GM19328 (cell line): ENCODE measurements at regions not wholly inside any gene's neighbourhood (a gene's known extent, or its start where the extent isn't known, plus 50 kb on each side); places are given as distances from the start of the nearest gene placed in this dataset.
"Not testable (repeated sequence)": the region's sequence is repeated elsewhere in the genome, so short reads cannot be mapped to it uniquely, and the experiment has no call there.

Source experiments
- ATAC-seq: cut with Tn5 transposase; IDR thresholded peaks from one replicate; pipeline ENCODE4 v1.9.1; 2021; ENCODE audit warnings: mild to moderate bottlenecking, moderate library complexity; ENCODE audit not compliant: unreplicated experiment

DNA sequence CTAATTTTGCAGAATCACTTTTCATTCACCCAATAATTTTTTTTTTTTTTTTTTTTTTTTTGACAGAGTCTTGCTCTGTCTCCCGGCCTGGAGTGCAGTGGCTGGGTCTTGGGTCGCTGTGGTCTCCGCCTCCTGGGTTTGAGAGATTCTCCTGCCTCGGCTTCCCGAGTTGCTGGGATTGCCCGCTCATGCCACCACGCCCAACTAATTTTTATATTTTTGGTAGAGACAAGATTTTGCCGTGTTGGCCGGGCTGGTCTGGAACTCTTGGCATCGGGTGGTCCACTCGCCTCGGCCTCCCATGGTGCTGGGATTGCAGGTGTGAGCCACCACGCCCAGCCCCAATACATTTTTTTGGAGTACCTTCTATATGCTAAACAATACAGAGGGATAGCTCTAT, 1120.0 kb upstream of the ATXN8OS start:
- no peak for ATAC-seq

DNA sequence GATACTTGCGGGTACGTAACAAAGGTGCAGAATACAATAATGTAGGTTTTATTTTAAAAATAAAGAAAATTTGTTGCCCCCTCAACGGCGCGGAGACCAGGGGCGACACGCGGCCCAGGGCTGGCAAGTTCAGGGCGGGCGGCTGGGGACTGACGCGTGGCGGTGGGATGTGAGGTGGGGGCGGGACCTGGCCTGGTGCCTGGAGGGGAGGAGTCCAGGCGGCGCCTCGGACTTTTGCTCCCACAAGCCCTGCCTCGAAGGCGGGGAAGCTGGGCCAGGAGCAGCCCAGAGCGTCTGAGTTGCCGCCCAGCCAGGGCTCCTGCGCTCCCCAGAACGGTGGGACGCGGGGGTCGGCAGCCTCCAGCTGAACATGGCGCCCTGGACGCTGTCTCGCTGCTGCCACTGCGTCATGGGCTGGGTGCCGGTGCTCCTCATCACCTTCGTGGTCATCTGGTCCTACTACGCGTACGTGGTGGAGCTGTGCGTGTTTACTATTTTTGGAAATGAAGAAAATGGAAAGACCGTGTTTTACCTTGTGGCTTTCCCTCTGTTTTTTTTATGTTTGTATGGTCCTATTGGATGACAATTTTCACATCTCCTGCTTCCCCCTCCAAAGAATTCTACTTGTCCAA, 1122.8 kb upstream of the ATXN8OS start:
- ATAC-seq, result no peak

DNA sequence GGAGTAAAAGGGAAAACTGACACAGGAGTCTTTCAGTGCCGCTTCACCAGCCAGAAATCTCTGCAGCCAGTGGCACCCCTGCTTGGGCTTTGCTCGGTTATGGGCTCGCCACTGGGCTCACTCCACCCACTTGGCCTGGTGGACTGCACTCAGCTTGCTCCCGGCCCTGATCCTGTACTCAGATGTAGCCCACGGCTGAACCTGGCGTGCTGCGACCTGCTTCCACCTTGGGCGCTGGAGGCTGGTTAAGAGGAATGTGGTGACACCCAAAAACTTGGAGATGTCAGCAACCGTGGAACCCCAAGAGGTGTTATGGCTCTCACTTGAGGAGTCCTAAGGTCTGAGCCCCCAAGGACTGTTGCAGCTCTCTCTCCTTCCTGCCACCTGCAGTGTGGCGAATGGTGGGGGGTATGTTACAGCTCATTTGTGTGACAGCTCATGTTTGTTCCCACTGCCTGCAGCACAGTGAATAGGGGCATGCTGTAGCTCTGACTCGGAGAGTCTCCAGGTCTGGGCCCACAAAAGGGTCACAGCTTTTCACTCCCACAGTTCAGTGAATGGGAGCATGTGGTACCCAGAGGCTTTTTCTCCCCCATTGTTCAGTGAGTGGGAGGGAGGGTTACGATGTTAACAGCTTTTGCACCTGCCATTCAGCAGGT, 1124.5 kb upstream of the ATXN8OS start:
- no peak for ATAC-seq

DNA sequence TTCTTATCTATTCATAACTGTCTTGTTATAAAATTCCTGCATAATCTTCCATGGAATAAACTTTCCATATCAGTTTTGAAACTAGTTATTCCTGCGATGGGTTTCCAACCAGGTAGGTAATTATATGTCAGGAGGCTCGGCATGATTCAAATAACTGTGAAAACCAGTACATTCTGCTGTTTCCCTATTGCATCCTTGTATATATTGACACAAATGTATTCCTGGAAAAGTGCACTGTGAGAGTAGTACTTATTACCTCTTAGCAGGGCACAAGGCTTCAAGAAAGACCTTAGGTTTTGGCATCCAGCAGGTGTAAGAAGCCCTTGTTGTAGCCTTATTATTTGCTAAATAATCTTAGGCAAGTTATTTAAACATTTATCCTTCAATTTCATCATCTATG, 1131.3 kb upstream of the ATXN8OS start:
- no peak for ATAC-seq

DNA sequence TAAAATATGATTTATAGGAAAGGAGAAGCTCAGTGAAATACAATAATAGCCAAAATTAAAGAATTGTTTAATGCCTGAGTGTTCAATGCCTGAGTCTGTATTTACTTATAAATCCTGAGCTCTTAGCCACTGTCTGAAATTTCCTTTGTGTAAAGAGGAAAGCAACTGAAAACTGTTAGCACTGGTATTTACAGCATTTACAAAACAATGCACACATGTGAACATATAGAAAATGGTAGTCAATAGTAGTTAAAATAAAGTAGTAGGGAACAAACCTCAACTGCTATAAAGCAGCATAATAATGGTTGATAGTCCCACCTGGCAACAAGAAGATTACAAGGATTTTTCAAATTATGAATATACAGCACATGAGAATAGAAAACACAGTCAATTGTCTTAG, 1137.1 kb upstream of the ATXN8OS start:
- no peak for ATAC-seq

DNA sequence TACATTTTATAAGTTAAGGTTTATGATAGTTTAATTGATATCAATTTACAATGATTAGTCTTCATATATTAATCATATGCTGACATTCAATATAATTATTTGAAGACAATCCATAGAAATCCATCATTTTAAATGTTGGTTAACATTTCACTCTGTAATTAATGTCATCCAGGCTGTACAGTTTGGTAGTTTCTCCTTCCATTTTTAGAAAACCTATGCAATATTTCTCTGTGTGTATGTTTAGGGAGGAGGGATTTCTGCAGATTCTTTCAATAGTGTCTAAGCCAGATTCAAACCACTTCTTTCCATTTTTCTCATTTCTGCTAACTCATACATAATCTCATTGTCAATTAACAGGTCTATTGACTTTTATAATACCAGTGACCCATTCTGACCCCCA, 1159.0 kb upstream of the ATXN8OS start:
- ATAC-seq, result no peak

DNA sequence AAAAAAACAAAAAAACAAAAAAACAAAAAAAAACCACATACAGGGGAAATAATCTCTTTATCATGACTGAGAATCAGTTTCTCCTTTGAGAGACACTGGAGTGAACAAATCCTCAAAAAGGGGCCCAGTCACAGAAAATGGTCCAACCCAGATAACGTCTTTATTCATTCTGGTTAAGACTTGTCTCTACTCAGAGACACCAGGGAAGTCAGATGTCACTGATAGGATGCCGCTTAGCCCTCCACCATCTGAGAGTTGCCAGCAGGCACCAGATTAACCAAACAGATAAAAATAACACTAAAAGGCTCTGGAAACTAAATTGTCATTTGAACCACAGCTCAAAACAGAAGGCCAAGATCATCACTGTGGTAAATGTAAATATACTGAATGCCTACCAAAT, 1163.4 kb upstream of the ATXN8OS start:
- ATAC-seq, result no peak

DNA sequence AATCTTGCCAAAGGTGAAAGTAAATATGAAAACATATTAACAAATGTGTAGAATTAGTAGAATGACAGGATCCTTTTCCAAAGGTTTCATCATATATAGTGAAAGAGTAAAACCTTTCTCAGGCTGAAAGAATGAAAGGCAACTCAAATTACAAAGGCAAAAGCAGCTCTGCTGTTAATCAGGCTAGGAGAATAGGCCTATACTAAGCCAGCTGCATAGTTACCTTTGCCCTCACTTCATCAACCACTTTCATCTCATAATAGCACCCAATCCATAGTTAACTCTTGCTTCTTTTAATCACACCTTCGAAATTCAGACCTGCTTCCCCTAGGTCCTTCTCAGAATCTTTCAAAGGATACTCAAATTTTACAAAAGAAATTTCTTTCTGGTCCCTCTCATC, 1167.6 kb upstream of the ATXN8OS start:
- no peak for ATAC-seq

DNA sequence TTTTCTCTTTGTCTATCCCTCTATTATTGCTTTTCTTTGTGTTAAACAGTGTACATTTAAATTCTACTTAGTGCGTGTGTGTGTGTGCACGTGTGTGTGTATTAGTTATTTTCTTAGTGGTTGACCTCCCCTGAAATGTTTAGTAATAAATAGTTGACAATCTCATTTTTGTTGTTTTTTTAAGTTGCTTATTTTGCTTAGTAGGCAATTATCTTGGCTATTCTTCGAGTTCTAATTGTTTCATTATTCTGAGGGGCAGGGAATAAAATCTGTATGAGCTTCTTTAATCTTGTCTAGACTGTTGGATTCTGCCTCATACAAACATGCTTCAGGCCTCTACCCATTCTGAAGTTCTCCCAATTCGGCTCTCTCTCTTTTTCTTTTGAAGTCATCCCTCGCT, 1169.0 kb upstream of the ATXN8OS start:
- no peak for ATAC-seq

DNA sequence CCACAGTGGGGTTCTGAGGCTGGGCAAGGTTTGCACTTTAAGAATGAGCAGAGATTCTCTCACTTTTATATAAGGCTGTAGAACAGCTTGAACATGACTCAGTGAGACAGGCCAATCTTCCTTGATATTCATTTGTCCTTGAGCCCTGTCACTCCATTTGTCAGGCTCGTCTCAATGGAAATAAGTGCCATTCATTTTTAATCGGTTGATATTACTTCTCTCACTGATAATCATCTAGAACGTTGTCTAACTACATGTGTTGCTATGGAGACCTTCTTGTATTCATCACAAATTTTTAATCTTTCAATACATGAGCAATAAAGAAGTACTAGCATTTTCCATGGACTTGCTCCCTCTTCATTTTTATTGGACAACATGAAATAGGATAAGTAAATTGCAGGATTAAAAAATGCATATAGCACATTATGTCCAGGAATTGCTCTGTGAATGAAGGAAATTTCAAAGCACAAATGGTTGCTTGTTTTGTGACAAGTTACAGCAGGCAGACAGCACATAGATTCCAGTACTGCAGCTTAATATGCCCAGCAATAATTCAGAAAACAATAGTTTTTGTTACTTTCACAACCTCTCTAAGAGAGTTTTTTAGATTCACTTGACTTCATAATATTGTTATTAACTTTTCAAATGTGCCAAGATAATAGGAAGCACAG, 1178.4 kb upstream of the ATXN8OS start:
- no peak for ATAC-seq

DNA sequence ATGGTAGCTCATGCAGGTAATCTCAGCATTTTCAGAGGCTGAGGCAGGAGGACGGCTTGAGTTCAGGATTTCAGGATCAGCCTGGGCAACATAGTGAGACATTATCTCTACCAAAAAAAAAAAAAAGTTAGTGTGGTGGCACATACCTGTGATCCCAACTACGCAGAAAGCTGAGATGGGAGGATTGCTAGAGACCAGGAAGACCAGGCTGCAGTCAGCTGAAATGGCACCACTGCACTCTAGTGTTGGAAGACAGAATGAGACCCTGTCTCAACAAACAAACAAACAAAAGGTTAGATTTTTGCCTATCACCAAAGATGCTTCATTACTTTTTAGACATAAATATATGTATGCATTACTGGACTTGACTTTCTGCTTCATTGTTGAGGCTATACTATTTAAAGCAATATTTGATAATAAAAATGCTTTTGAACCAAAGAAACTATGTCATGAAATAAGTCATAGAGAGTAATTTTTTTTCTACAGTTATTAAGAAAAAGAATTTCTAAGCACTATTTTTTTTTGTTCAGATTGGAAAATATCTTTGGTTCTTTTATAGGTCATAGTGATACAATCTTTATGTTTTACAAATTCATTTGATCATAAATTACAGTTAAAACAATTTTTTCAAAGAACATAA, 1180.1 kb upstream of the ATXN8OS start:
- no peak for ATAC-seq

DNA sequence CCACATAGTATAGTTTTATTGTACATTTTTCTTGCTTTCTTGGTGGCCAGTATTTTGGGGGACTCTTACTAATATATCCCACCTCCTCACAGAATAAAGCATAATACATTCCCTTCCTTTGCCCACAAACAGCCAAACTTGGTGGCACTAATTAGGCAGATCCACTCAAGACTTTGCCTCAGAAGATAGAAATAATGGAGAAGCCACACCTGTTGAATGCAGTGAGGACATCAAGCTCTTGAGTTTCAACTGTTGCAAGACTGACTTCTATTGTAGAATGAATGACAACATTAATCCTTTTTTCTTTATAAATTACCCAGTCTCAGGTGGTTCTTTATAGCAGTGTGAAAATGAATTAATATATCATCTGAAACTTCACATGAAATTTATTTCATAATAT, 1183.6 kb upstream of the ATXN8OS start:
- ATAC-seq, result no peak

DNA sequence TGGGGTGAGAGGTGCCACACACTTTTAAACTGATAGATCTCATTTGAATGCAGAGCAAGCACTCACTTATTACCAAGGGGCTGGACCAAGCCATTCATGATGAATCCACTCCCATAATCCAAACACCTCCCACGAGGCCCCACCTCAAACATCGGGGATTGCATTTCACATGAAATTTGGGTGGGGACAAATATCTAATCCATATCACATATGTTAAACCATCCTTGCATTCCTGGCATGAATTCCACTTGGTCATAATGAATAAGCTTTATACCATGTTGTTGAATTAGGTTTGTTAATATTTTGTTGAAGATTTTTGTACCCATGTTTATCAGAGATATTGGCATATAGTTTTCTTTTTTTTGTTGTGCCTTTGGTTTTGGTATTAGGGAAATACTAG, 1198.7 kb upstream of the ATXN8OS start:
- no peak for ATAC-seq

DNA sequence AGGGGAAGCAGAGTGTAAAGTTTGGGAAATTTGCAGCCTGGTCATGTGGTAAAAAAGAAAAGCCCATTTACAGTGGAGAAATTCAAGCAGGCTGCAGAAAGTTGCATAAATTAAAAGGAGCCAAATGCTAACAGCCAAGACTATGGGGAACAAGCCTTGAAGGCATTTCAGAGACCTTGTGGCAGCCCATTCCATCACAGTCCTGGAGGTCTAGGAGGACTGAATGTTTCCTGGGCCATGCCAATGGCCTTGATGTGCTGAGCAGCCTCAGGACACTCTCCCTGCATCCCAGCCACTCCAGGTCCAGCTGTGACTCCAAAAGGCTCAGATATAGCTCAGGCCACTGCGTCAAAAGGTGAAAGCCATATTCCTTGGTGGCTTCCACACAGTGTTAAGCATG, 1202.4 kb upstream of the ATXN8OS start:
- no peak for ATAC-seq

DNA sequence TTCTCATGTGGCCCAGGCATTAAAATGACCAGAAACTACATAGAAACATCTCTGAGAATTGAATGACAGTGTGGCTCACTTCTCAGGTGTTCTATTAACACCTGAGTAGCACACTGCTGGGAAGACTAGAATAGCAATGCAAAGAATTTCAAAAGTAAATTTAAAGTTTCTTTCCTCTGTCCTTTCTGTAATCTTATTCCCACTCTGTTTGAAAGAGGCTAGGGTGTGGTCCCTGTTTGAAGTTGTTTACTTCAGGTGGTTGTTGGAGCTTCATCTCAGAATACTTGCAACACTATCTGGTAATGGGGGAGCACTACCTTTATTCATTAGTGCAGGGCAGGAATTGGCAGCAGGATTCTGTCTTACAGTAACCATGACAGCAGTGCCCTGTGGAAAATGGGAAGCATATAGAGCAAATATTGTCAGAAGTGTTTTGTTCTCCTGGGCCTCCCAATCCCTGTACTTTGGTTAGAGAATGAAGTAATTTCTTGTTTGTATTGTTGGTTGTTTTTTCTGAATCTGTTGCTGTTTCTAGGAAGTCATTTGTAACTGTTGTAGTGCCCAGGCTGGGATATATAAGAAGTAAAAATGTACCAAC, 1210.2 kb upstream of the ATXN8OS start:
- no peak for ATAC-seq

DNA sequence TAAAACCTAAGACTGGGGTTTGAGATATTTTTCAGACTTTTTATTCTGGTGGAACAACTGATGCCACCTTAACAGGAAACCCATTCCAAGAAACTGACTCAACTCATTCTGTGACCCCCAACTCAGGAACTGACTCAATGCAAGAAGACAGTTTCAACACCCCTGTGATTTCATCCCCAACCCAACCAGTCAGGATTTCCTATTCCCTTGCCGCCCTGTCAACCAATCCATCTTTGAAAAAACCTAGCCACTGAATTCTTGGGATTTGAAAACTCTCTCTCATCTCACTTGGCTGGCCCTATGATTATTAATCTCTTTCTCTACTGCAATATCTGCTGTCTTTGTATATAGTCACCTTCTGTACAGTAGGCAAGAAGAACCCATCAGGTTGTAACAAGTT, 1211.9 kb upstream of the ATXN8OS start:
- no peak for ATAC-seq

DNA sequence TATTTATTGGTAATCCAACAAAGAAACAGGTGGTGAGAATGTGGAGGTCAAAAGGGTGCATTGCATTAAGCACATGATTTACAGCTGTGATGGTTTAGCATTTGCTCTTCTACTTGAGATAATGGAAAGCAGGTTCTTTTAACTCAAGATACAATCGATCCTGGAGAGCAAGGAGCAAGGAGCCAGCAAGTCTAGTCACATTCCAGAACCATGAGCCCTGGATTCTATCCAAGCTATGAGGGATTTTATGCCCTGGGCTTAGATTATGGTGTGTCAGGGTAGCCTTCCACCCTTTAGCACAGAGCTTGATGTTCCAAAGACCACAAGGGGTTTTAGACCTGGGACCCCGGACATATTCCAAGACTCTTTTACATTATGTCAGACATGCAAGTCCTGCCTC, 1213.9 kb upstream of the ATXN8OS start:
- ATAC-seq, result not testable (repeated sequence)

DNA sequence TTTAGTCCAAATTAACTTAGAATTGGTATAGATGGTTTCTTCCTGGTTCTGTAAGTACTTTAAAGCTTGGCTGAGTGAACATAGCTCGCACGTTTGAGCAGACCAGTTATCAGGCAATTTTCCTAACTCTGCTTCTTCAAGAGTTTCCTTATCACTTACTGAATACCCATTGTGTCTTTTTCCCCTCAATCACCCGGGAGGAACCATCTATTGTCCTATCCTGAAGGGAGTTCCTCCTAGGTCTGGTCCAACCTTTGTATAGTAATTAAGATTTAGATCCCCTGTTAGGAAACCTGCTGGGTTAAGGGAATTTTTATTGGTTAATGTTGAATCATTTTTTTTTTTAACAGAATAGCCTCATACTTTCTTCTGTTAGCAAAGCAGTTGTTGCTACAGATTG, 1215.0 kb upstream of the ATXN8OS start:
- ATAC-seq, result not testable (repeated sequence)

DNA sequence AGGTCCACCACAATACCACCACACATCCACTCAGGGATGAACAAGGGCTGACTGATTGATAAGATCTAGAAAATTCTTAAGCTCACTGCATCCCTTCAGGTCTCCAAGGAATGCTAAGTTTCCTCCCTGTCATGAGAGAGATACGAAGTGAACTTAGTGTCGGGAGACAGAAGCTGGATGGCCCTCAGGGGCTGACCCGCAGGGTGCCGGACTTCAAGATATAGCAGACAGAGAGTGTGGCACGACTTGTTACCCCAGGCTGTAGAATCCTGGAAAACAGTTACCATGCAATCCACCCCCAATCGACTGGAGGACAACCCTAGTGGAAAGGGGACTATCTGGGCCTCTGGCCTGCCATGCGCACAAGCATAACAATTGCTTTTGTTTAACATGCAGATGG, 1217.5 kb upstream of the ATXN8OS start:
- not testable (repeated sequence) for ATAC-seq

DNA sequence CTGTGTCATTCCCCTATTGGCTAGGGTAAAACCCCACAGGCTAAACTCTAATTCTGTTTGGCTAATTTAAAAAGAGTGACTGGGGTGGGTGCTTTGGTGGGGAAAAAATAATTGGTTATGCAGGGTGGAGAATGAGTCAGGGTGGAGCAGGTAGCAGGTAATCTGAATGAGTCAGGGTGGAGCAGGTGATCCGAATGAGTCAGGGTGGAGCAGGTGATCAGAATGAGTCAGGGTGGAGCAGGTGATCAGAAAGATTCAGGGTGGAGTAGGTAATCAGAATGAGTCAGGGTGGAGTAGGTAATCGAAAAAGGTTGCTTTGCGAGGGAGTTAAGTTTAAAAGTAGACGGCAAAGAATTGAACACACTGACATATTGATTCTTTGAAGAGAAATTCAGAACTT, 1218.8 kb upstream of the ATXN8OS start:
- no peak for ATAC-seq

DNA sequence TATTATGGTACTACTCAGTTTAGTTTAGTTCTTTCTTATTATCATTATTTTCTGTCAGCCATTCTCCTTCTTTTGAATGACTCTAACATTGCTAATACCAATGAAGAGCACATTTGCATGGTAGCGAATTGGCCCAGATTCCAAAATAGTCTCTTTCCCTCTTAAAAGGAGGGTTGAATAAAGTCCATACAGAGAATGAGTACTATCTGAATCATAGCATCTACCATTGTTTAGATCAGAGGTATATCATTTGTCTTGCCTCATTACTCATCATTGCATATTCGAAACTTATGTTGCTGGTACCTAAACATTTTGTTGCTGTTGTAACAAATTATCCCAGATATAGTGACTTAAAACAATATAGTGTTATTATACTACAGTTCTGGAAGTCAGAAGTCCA, 1235.3 kb upstream of the ATXN8OS start:
- no peak for ATAC-seq

DNA sequence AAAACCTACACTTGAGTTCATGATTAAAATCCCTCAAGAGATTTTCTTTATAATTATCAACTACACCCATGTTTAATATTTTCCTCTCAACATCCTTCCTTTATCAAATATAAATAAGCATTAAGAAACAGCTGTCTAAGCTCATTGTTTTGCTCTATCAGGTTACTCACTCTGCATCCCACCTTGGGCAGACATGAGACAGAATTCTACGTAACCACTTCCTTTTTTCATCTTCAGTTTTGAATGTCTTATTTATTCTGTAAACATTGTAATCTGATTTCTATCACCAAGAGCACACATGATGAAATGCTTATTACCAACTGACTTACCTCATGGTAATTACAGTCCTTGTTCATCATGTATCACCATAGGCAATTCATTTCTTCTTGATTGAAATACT, 1256.6 kb upstream of the ATXN8OS start:
- no peak for ATAC-seq
